Muscle of arm (tissue), 1 donor: ENCODE measurements at regions not wholly inside any gene's neighbourhood (a gene's known extent, or its start where the extent isn't known, plus 50 kb on each side); places are given as distances from the start of the nearest gene placed in this dataset.

Source experiments
- DNase-seq: peaks from one replicate; pipeline ENCODE4 v3.0.0-alpha.2; 2013

DNA sequence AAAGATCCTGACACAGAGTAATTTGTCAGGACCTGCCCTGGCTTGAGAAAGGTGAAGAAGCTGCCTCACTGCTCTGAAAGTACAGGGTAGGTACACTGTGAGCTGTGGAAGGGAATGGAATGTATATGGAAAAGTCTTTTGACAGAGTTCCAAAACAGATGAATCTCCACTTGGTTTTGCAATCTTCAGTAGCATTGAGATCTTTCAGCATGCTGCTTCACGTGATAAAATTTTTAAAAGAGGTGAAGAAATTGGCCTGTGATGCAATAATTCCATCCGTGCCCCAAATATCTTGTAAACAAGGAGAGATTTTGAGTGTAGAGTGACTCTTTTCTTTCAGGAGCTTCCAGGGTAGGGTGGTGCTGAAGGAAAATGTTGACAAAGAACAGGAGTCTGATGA lies 123.1 kb downstream of the OSR1 start:
- DNase-seq = no peak

DNA sequence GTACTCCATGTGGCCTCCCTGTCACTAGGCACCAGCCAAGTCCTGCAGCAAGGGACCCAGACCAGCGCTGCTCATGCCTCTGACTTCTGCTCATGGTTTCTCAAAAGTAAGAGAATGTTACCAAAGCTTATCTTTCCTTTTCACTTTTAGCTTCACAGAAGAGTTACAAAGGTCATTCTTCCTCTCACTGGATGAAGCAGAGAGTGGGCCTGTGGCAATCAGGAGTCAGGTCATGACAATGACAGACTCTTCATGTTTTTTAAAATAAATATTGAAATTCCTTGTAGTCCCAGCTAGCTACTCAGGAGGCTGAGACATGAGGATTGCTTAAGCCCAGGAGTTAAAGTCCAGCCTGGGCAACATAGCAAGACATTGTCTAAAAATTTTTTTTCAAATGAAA lies 126.1 kb downstream of the OSR1 start:
- DNase-seq = no peak

DNA sequence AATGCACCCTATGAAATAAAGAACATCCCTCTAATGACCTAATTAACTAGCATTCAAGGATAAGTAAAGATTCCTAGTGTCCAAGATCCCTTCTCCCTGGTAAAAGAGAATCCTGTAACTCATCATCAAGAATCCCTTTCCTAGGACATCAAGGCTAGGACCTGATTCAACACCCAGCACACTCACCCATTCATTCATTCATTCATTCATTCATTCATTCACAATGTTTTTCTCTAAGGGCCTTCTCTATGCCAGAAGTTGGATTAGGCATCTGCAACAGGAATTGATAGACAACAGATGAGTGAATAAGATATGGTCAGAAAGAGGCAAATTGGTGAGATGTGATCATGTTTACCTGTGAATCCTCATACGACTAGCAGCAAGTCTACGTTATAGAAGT lies 126.8 kb downstream of the OSR1 start:
- no peak for DNase-seq

DNA sequence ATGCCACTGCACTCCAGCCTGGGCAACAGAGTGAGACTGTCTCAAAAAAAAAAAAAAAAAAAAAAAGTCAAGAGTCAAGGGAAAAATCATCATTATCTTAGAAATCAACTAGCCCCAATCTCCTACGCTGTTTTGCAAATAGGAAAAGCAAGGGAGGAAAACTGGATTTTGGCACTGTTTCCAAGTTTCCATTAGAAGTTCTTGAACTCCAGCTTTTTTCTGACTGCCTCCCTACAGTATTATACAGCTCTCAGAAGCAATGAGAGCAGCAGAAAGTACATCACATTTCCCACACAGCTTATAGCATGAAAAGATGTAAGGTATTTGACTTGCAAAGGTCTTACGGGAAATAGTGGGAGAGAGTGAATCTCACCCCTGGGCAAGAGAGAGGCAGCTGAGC lies 127.8 kb downstream of the OSR1 start:
- DNase-seq = peak; percentile 70

DNA sequence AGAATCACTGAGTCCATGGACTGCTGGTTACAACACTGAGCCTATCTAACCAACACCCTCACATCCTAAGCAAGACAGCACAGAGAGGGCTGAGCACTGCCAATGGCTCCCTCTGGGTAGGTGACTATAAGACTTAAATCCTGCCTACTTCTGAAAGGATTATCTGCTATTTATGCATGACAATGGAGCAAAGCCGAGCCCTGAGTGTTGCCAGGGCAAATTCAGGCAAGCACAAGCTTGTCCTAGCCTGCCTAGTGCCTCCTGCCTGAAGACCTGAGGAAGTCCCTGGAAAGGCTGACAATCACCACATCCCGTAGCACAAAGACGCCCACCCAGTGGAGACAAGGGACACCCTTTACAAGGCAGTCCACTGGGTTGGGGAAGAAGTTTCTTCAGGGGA lies 129.7 kb downstream of the OSR1 start:
- DNase-seq = no peak

DNA sequence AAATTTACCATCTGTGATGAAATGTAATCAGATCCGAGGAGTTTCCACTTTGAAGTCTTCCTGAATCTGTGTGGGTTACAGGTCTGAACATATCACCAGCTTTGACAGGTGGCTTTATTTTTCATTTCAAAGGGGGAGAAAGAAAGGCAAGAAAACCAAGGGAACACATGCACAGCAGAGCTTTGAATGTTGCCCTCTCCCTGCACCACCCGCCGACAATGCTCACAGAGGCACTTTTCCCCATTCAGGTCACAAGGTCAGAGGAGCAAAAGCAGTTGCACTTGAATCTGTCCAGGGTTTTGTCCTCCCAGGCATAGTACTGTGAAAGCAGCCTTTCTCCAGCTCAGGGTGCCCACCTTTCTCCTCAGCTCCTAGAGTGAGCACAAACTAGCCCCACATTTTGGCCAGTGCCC lies 130.2 kb downstream of the OSR1 start:
- DNase-seq = no peak

DNA sequence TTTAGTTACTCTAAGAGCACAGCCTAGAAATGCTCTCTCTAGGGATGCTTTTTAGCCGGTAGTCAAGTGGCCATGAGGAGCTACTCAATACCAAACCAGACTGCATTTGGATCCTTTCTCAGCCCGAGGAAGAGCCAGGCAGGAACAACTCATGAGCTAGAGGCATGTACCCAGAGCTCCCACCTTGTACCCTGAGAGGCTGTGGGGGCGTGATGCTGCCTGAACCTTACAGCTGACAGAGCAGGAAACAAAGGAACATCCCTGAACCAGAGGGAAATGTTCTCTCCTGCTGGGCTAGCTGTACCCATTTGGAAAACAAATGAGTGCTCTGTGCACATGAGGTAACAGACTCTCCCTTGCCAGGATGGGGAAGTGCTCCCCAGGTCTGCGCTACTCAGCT lies 131.6 kb downstream of the OSR1 start:
- DNase-seq = no peak

DNA sequence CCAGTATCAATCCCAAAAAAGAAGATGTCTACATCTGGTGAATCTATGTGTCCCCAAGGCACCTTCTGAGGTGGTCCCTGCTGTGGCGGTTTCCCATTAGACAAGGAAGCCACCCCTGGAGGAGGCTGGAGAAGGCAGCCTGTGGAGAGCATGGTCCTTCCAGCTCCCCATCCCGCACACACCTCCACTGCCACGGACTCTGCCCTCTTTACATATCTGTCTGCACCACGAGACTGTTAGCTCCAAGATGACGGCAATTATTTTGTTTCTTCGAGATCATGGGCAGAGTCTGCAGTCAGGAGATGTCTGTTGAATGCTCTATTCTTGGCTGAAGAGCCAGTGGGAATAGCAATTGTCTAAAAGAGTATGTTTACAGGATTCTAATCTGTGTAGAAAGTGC lies 132.0 kb downstream of the OSR1 start:
- DNase-seq = no peak

DNA sequence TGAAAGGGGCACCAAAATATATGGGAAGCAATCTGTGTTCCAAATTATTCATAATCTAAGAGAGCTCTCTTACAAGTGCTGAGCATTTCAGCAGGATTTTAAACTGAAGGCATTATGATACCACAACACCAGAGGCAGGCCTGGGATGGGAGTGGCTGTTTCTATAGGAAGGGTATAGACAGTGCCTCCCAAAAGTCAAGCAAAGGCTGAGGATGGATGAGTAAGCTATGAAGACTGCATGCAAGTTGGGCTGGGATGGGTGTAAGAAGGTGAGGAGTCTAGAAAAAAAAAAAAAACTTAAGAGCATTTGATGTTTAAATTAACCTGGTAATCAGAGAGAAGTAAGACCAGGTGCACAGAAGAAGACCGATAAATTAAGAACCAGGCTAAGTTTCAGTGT lies 132.5 kb downstream of the OSR1 start:
- no peak for DNase-seq

DNA sequence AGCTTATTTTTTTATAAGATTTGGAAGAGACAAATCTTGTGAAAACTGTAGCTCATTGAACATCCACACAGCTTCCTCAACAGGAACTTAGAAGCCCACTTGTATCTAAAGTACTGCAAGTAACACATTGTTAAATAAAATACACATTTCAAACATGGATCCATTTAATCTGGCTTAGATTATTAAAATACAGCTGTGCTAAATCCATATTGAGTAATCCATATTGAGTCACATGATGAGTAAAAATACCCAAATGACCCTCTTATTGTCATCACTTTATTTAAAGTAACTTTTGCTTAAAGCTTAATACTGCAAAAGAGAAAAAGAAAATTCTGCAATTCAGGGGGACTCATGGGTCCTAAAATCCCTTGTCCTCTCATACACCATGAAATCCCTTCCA lies 133.3 kb downstream of the OSR1 start:
- peak; percentile 15 for DNase-seq

DNA sequence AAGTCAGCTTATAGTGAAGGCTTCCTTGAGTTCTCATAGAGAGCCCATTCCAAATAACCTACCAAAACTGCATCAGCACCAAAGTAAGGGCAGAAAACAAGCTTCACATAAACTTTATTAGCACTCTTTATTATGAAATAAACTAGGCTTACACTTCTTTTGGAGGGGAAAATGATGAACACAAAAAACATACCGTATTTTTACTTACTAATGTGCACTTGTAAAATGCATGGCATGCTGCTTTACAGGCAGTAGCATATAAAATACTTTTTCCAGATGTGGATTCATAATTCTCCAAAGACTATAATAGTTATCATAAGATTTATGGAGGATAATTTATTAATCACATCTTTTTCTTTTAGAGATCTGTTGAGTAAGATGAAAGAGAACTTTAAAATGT lies 133.9 kb downstream of the OSR1 start:
- no peak for DNase-seq

DNA sequence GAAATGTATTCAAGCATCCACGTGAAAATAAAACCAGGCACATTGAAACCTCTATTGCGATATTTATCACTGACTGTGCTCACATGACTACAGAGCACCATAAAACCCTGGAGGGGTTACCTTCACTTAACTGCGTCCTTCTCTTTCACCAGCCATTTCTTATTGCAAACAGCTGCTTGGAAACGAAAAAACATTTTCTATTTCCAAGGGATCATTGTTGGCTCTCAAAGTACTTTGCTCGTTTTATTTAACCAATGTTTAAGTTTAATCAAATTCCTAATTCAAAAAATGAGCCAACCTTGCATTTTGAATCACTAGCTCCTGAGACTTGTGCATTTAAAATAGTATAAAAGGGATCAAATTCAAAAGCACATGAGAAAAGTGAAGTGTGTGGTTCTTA lies 134.4 kb downstream of the OSR1 start:
- DNase-seq = peak; percentile 42

DNA sequence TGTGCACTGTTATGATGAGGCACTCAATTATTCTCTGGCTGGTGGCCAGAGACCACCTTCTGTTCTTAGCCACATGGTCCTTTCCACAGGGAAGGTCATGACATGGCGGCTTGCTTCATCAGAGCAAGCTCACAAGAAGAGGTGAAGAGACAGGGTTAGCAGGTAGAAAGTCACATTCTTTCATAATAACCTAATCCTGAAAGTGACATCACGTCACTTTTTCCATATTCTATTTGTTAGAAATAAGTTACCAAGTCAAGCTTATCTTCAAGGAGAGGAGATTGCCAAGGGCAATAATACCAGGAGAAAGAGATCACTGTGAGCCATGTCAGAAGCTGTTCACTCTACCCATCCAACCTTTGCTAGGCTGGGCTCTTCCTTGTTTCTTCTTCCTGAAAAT lies 139.4 kb downstream of the OSR1 start:
- DNase-seq = no peak

DNA sequence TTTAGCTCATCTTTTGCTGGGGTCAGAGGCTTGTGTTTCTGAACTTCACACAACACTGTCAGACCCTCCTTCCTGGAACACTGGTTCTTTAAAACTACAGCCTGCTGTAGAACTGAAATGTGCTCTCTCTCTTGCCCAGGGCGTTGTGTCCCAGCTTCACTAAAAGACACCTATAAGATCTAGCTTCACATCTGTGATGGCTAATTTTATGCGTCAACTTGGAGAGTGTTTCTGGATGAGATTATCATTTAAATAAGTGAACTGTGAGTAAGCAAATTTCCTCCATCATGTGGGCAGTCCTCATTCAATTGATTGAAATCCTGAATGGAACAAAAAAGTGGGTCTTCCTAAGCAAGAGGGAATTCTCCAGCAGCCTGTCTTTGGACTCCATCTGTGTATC lies 140.3 kb downstream of the OSR1 start:
- no peak for DNase-seq

DNA sequence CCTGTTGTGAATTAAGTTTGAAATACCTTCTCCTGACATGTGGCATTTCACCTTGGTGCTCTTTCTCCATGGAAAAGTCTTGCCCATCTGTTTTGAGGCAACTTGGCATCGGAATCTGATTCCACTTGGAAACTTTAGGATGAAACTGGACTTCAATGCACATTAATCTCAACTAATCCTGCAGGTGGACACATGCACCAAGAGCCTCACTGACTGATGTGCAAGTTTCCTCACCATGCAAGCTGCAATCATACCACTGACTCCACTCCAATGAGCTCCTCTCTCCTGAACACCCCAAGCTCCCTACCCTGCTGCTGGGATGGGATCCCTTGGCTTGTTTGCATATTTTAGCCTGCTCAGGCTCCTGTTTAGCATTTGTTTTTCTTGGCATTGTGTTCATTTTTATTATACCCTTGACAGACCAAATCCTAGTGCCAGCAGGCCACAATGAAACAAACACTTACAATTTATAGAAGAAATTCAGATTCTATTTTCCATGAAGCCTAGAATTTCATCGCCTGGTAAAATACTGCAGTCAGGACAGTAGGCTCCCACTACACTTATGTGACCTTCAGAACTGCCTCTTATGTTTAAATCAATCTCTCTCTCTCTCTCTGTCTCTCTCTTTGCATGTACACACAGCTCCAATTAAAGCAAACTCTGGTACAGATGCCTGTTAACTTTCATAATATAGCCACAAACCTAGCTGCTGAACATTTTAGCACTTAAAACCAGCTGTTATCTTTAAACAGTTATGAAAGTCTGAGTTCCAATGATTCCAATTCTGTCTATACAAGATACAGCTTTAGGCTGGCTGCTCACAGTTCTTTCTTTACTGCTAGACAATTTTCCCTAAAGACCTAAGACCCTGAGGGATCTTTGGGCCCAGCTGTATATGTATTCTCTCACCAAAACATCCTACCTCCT lies 141.5 kb downstream of the OSR1 start:
- no peak for DNase-seq

DNA sequence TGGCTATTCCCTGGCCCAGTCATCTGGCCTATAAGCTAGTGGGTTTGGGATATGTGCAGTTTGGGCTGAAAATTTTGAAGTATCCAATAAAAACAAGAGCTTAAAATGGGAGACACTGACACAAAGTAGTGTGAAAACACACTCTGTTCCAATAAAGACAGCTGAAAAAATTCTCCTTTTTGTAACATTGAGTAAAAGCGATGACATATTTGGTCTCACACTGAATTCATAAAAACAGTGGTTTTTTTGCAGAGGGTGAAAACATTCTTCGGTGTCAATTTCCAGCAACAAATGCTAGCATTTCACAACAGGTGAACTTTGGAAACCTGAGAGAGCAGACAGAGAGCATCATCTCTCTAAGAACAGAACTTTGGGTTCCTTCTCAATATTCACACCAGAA lies 142.2 kb downstream of the OSR1 start:
- DNase-seq = no peak

DNA sequence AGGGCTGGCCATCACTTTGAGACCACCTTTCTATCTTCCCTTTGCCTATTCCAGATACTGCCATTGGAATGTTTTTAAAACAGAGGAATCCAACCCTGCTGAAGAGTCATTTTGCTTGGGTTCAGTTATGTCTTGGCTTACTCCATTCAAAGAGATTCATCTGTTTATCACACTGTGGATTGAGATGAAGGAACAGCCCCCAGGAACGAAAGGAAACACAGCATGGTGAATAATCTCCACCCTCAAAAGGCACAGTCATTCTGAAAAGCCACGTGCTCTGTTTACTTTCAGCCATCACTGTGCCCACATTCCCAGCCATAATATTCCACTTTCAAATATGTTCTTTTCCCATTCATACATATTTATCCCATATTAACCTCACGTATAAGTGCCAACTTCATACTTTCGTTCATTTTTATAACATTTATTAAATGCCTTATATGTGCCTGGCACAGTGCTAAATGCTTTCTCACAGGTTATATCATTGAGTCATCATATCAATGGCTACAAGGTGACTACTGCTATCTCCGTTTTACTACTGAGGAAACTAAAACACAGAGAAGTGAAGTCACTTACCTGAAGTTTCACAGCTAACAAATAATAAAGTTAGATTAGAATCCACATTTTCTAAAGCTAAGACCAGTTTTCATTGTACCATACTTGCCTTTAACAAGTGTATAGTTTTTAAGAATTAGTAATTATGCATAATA lies 143.6 kb downstream of the OSR1 start:
- no peak for DNase-seq

DNA sequence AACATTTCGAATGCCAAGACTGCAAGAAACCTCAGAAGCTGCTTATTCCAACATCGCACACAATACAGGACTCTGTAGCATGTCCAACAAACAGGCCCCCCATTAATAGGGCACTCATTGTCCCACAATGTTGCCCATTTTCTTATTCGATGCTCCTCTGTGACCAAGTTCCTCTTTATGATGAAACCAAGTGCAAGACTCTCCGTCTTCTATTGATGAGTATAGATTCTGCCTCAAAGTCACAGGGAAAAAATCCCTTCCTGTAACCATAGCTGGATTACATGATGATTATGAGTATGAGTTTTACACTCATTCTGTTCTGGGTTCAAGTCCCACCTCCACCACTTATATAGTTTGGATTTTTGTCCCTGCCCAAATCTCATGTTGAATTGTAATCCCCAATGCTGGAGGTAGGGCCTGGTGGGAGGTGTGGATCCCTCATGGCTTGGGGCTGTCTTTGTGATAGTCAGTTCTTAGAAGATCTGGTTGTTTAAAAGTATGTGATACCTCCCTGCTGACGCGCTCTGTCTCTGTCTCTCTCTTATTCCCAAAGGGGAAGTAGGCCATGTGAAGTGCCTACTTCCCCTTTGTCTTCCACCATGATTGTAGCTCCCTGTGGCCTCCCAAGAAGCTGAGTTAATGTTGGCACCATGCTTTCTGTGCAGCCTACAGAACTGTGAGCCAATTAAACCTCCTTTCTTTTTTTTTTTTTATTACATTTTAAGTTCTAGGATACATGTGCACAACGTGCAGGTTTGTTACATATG lies 148.7 kb downstream of the OSR1 start:
- no peak for DNase-seq

DNA sequence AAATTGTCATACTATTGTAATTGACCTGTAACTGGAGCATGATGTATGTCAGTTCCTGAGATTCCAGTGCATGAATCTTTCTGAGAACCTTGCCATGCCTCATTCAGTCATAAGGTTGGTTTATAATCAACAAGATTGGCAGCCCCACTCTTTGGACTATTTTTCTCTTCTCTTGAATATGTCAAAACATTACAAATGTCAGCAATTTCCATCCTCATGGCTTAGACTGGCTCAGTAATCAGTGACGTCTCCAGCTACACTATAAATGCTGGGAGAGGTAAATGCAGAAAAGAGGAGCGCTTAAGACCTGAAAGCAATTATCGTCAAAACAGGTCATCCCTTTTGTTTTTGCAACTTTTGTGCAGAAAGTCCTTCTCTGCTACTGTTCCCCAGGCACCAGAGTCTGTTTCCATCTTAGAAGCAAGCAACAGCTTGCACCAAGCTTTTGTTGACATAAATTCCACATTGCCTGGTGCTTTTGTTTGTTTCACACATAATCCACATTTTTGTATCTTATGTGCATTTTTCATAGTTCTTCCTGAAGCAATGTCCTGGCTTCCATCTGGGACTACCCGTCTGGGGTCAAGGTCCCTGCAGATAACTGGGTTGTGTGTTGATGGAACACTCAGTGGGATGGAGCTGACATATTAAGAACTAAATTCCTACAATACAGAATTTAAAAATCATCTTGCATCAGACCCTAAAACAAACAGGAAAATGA lies 149.8 kb downstream of the OSR1 start:
- no peak for DNase-seq

DNA sequence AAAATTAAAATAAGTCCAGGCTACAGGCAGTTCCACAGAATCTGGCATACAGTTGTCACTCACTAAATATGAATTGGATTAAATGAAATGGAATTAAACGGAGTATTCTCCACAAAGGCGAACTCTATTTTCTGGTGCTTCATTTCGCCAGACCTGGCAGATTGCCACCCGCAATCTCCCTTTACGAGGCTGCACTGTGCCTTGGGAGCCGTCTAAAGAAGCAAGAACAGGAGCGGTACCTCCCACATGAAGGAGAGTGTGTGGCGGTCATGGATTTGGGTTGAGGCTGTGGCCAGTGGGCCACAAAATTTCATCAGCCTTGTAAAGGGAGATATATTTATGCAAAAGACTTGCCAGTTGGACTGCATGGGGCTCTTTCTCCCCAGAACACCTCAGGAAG lies 151.0 kb downstream of the OSR1 start:
- no peak for DNase-seq

DNA sequence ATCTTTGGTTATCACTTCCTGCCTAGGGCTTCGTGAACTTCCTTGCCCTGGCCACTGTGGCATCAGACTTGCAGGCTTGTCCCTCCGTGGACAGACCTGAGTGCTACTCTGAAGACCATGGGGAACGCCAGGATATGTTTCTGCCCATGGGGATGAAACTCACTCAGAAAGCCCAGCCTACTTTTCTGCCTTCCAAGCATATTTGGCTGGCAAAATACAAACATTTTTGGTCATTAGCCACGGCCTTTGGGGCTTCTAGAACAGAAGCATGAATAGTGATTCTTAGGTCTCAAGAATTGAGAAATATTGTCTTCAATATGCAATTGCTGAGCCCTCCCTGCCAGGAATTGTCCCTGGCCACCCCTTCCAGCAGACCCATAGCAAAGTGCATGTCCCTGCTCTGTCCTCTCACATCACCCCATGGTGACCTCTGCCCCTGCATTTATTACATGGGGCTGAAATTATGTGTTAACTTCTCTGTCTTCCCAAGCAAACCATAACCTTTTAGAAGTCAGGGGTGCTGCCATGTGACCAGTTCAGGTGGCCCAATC lies 152.4 kb downstream of the OSR1 start:
- DNase-seq = no peak

DNA sequence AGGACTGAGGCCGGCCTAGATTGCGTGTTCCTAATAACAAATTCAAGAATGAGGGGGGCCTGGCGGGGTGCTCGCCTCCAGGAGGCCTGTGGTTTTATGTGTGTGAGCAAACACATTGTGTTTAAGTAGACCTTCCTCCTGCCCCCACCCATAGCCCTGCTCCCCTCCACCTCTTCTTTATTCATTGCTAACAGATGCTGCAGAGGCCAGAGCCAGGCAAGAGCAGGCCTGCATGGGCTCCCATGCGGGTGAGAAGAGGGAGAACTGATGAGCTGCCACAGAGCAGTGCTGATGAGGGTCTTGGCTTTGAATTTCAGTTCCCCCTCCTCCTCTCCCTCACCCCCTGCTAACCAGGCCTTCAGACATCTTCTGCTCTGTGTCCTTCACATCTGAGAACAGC lies 154.6 kb downstream of the OSR1 start:
- DNase-seq = no peak
